Astrocyte of the cerebellum (primary cell): ENCODE measurements at regions not wholly inside any gene's neighbourhood (a gene's known extent, or its start where the extent isn't known, plus 50 kb on each side); places are given as distances from the start of the nearest gene placed in this dataset.

Experiments used
- DNase-seq: peaks from one replicate; pipeline ENCODE4 v3.0.0-alpha.2; 2011; ENCODE audit warnings: low read depth
- H3K4me3 ChIP-seq: 2 replicates; pipeline ENCODE4 v1.5.1; 2011; ENCODE audit warnings: mild to moderate bottlenecking, low read depth, low read length, moderate library complexity
- in situ Hi-C: cut with HindIII; loops from 2 replicates; pipeline ENCODE4 v1.10.0; 2017; ENCODE audit warnings: low sequenced_read_pairs
- TF ChIP-seq, protein P1 (sequence below): IDR thresholded peaks from 2 replicates; pipeline ENCODE4 v1.5.1; 2012; ENCODE audit warnings: low read length, low read depth, moderate library complexity, mild to moderate bottlenecking; ENCODE audit errors: missing control alignments

DNA sequence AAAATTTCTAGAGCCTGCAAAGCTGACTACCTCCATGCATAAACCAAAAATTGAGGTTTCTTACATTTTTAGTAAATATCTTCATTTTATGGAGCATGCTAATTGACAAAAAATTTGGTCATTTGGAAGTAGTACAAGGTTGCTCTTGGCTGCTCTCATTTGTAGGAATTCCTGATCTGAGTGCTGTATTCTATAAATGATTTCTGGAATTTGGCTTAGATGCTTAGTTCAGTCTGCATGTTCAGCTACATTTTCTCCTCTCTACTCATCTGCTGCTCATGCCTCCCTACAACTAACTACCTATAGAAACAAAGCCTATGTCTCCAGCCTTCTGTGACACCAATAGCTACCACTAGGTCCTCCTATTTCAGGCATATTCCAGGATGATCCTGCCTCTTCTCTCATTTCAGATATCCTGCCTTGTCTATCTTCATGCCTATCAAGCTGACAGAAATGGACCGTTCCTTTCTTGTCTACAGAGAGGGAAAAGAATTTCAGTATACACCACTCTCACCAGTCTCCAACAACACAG lies 901.1 kb downstream of the TBL1XR1 start:
- in situ Hi-C loops = no loop called here
- DNase-seq = no peak
- no peak overlapping the region for H3K4me3 ChIP-seq
- TF ChIP-seq, protein P1, sequence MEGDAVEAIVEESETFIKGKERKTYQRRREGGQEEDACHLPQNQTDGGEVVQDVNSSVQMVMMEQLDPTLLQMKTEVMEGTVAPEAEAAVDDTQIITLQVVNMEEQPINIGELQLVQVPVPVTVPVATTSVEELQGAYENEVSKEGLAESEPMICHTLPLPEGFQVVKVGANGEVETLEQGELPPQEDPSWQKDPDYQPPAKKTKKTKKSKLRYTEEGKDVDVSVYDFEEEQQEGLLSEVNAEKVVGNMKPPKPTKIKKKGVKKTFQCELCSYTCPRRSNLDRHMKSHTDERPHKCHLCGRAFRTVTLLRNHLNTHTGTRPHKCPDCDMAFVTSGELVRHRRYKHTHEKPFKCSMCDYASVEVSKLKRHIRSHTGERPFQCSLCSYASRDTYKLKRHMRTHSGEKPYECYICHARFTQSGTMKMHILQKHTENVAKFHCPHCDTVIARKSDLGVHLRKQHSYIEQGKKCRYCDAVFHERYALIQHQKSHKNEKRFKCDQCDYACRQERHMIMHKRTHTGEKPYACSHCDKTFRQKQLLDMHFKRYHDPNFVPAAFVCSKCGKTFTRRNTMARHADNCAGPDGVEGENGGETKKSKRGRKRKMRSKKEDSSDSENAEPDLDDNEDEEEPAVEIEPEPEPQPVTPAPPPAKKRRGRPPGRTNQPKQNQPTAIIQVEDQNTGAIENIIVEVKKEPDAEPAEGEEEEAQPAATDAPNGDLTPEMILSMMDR = no peak

DNA sequence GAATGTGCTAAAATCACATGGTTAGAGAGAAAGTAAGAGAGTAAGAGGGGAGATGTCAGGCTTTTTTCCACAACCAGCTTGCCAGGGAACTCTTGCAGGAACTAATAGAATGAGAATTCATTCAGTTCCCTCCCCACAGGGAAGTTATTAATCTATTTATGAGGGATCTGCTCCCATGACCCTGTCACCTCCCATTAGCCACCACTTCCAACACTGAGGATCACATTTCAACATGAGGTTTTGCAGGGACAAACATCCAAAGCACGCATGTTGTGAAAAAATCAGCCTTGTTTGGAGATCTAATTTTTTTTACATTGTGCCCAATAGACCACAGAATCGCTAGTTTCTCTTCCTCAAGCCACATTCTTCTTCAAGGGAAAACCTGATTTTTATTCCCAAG lies 904.0 kb downstream of the TBL1XR1 start:
- no peak overlapping the region for H3K4me3 ChIP-seq
- in situ Hi-C loops = no loop called here
- TF ChIP-seq, protein P1 = no peak
- no peak for DNase-seq

DNA sequence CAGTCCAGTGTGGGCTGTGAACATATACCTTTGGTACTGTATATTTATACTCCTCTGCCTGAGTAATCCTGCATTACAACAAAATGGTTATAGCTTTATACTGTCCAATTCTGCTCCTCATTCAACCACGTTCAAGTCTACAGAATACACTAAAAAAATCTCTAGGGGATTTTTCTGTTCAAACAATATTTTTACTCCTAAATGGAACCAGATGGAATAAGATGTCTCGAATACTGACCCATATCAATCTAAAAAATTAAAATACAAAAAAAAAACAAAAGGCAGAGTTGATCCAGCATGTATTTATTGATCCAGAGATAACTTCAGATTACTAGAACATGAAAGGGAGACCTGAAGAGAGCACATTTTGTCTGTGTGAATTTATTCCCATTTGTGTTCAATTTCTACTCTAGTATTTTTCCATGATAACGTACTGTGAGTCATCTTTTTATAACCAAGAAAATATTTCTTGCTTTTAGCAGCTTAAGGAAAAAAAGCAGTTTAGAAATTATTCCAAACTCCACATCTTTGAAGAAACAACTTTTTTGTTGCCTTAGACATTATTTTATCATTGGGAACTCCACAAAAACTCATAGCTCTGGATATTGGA lies 910.7 kb downstream of the TBL1XR1 start:
- TF ChIP-seq, protein P1 = no peak
- in situ Hi-C loops = no loop called here
- DNase-seq = no peak
- no peak overlapping the region for H3K4me3 ChIP-seq

DNA sequence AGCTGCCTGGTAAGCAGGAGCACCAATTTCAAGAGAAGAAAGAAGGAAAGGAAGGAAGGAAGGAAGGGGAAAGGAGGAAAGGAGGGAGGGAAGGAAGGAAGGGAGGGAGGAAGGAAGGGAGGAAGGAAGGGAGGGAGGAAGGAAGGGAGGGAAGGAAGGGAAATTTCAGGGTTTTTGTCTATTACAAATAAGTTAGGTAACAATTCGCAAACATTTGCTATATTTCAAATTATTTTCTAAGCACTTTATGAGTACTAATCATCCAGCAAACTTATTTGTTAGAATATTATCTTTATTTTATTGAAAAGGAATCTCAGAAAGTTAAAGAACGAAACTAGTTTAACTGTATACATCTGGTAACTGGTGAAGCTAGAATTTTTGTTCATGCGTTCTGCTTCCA lies 921.7 kb downstream of the TBL1XR1 start:
- DNase-seq = no peak
- TF ChIP-seq, protein P1 = no peak
- H3K4me3 ChIP-seq = no peak overlapping the region
- in situ Hi-C loops = no loop called here

DNA sequence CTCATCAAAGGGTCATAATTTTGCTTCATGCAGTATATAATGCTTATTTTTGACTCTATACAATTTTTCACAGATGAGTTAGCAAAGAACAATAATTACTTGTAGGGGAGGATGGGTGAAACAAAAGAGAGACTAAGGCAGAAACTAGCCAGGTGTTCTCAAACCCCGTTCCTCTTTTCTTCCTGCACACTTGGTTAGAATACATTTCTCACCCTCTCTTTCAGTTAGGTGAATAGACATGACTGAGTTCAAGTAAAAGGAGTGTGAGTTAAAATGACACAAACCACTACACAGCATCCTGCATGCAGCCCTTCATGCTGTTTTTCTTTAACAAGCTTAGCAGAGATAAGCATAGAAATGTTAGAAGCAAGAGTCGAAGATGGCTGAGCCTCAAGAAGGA lies 922.2 kb downstream of the TBL1XR1 start:
- in situ Hi-C loops = no loop called here
- DNase-seq = no peak
- H3K4me3 ChIP-seq = no peak overlapping the region
- TF ChIP-seq, protein P1 = no peak

DNA sequence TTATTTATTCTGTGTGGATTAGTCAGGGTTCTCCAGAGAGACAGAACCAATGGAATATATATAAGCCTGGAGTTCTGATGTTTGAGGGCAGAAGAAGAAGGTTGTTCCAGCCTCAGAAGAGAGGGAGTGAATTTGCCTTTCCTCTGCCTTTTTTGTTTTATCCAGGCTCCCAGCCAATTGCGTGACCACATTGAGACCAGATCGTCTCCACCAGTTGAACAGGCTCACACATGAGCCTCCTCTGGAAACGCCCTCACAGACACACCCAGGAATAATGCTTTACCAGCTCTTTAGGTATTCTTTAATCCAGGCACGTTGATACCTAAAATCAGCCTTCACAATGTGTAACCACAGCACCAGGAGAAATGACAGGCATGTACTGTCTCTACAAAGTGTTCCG lies 923.1 kb downstream of the TBL1XR1 start:
- in situ Hi-C loops = no loop called here
- DNase-seq = no peak
- no peak overlapping the region for H3K4me3 ChIP-seq
- TF ChIP-seq, protein P1 = no peak
